GM18868 (cell line): ENCODE measurements at regions not wholly inside any gene's neighbourhood (a gene's known extent, or its start where the extent isn't known, plus 50 kb on each side); places are given as distances from the start of the nearest gene placed in this dataset.
"Not testable (repeated sequence)": the region's sequence is repeated elsewhere in the genome, so short reads cannot be mapped to it uniquely, and the experiment has no call there.

Source experiments
- ATAC-seq: cut with Tn5 transposase; IDR thresholded peaks from one replicate; pipeline ENCODE4 v1.9.1; 2021; ENCODE audit warnings: mild to moderate bottlenecking, moderate library complexity; ENCODE audit not compliant: unreplicated experiment

GRCh38 chr18:55990186-55990585 is 402.2 kb upstream of the TCF4 start:
- ATAC-seq = no peak

GRCh38 chr18:55988537-55988936 is 400.5 kb upstream of the TCF4 start:
- no peak for ATAC-seq

DNA sequence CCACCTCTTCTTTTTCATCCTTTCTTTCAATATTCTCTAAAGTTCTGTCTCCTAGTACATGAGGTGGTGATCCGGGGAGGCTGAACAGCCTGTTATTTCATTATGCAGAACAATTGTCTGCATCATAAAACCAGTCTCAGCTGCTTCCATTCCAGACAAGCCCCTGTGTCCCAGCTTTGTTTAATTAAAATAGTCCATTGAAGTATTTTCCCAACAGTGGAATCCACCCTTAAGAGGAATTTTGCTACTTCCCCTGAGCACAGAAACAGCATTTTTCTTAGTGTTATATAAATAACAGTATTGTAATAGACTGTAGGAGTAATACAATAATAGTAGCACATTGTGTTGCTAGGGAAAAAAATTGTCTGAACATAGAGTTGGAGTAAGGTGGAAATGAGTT is 395.4 kb upstream of the TCF4 start:
- ATAC-seq = no peak

DNA sequence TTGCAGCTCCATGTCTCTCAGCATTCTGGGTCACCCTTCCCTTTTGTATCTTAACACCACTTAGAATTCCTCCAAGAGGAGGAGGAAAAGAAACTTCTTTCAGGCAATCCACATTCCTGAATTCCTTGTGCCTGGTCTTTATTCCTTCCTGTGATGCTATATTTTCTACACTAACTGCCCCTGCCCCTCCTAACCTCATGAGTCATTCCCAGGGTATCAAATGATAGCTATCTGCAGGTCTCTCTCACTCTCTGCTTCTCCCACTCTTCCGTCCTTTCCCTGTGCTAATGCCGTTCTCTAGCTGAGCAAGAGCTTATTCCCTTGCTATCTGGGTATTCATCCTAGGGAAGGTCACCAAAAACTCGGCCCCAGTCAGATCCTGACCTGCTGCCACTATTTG is 395.0 kb upstream of the TCF4 start:
- no peak for ATAC-seq

DNA sequence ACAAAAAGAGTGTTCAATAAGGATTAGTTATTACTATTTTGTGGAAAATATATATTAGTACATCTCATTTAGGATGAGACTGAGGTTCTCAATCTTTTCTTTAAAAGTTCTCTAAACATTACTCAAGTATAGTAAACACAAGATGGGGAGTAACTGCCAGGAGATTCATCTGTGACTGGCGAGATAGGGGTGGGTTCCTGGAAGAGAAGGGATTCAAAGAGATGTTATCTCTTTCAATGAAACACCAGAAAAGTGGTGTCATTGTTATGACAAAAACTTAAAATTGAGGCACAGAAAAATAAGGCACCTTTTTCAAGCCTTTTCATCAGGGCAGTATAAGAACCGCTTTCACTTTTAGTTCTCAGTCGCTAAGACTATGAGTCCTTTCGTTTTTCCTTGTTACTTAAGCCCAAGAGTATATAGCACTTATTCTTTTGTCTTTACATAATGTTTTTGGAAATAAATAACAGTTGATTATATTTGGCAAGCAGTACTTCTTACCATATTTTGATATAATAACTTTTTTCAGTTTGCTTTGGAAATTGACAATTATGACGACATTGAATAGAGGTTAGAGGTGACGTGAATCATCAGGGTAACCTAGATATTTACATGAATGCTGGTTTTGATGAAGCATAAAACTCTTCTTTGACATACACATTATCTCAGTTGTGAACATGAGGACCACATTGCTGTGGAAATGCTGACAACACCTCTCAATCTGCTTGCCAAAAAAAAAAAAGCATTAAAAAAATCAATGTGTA is 393.9 kb upstream of the TCF4 start:
- ATAC-seq = no peak

DNA sequence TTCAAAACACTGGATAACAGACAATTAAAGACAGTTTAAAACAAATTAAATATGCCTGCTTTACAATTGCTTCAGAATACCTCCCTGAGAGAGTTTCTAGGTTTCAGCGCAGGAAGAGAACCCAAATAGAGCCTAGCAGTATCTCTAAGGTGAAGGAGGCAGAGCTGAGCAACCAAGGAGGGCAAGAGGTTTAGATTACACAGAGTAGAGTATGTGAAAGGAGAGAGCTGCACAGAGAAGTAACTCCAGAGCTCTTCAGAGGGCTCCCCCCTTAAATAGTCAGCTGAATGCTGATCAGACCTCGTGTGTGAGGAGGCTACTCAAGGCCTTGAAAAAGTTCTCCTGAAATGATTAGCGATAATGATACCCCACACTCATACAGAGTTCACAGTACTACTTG is 386.5 kb upstream of the TCF4 start:
- ATAC-seq = no peak

GRCh38 chr18:55968550-55968949 is 380.6 kb upstream of the TCF4 start:
- no peak for ATAC-seq

DNA sequence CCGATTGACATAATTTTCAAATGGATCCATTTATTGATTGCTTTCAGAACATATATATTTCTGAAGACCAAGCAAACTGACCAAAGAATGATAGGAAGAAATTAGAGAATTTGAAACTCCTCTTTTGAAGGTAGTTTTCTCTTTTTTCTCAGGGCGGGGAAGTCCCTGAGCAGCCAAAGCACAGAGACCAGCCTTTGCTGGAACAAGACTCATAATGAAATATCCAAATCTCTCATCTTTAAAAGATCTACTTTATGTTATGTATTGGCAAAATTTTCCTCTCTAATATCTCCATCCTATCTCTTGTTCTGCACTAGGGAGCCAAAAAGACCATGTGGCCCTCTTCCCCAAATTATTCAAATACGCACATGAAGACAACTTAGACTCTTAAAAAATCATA is 379.0 kb upstream of the TCF4 start:
- ATAC-seq = no peak

GRCh38 chr18:55964171-55964570 is 376.2 kb upstream of the TCF4 start:
- ATAC-seq = no peak

- no peak for ATAC-seq
Measured at GRCh38 chr18:55953326-55953725, 365.3 kb upstream of the TCF4 start.

DNA sequence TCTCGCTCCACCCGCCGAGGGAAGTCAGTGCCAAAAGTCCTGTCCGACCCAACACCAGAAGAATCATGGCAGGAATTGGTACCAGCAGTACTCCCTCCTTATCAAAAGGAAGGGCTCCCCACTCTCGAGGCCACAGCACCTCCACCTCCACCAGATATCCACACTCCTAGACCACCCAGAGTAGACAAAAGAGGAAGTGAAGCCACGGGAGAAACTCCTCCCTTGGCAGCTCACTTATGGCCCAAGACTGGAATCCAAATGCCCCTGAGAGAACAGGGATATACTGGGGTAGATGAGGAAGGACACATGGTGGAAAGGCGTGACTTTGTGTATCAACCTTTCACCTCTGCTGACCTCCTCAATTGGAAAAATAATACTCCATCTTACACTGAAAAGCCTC is 363.7 kb upstream of the TCF4 start:
- not testable (repeated sequence) for ATAC-seq

DNA sequence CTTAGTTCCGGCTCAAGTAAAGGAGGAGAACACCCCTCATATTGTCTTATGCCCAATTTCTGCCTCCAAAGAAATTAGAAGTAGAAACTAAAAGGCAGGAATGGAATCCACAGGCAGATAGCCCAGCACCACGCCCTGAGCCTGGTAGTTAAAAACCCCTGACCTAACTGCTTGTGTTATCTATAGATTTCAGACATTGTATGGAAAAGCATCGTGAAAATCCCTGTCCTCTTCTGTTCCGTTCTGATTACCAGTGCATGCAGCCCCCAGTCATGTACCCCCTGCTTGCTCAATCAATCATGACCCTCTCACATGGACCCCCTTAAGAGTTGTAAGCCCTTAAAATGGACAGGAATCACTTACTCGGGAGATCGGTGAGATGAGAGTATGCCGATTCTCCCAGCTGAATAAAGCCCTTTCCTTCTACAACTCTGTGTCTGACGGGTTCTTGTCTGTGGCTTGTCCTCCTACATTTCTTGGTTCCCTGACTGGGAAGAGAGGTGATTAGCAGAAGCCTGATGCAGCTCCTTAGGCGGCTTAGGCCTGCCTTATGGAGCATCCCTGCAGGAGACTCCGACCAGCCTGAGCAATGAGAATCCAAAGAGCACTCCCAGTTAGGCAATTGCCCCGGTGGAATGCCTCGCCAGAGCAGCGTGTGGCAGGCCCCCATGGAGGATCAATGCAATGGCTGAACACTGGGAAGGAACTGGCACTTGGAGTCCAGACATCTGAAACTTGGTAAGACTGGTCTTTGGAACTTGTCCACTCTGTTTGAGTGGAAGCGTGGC is 362.6 kb upstream of the TCF4 start:
- no peak for ATAC-seq

DNA sequence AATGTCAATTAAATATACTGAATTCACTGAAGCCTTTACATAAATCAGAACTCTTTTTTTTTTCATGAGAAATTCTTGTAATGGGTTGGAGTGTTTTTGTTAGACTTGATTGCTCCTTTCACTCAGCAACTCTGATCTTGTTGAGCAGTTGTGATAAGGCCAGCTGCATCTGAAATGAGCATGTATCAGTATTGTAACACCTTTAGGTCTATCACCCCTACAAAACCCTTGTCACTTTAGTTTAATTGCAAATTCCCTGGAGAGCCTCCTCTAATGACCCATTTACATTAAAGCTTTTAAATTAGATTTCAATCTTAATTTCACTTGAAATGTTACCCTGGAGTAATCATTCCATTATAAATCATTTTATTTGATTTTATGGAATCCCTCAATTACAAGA is 346.8 kb upstream of the TCF4 start:
- ATAC-seq = no peak

DNA sequence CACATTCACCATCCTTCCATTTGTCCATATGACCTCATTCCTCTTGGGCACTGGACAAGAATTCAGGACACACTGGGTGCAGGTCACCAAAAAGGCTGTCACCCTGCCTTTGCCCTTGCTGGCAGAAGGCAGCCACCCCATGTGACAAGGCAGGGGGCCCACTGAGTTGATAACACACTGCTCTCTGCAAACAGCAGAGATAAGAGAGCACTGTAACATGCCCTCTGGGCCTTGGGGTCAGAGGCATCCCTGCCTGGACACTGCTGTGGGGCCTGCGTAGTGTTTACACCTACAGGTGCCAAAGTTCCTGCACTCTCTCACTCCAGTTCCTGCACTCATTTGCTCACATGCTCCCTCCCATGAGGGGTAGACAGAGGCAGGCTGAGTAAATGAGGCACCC is 344.7 kb upstream of the TCF4 start:
- no peak for ATAC-seq

- ATAC-seq = no peak
Measured at GRCh38 chr18:55927831-55928230, 339.8 kb upstream of the TCF4 start.

DNA sequence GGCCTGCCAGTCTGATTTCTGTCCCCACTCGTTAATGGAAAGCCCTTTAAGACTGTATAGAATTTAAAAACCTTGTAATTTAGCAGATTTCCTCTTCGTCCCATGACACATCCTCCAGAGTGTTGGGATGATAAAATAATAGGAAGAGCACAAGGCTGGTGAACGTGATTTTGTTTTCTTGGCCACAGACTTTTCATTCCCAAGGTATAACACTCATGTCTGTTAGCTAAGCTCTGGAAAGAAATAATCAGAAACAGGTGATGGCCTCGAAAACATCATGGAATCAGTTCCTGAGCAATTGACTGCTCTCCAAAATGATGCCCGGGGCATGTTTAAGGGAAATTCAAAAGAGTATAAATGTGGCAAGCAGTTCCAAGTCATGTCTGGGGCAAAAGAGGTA is 337.8 kb upstream of the TCF4 start:
- ATAC-seq = no peak

DNA sequence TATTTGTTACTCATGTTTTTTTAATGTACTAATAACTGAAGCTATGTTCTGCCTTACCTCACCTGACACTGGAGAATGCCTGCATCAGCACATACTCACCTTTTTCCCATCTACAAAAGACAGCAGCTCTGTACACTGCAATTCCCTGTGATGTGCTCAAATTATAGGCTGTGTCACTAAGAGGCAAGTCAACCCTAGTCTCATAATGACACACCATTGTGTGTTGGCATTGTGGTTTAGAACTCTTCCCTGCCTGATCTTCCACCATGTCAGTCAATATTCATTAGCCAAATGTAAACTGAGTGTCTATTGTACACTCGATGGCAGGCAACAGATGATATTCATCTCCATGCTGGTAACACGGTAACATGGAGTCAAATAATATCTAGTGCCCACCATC is 332.1 kb upstream of the TCF4 start:
- ATAC-seq = no peak

- no peak for ATAC-seq
Measured at GRCh38 chr18:55918444-55918843, 330.5 kb upstream of the TCF4 start.

DNA sequence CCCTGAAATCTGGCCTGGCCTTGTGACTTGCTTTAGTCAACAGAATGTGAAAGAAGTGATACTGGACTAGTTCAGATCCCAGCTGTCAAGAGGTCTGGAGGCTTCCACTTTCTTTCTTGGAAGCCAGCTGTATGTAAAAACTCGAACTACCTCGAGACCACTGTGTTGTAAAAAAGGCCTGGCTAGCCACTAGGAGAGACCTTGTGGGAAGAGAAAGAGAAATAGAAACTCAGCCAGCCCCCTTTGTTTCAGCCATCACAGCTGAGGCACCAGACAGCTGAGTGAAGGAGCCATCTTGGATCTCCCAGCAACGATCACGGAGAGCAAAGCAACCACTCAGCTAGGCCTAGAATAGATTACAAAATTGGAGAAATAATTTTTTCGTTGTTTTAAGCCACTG is 324.9 kb upstream of the TCF4 start:
- no peak for ATAC-seq

DNA sequence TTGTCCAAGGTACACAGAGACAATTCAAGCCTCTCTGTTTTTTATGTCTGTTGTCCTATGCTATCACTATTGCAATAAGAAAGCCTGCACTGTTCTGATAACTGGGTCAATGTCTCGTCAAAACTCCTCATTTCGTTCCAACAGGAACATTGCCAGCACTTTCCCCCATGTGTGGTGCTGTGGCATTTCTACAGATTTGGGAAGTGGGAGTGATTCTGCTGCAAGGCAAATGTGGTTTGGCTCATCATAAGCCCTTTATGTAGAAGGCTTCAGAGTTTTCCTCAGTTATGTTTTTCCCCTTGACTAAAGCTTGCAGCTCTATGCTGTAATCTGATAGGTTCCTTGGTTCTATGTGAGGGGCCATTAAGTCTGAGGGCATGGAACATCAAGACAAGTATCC is 324.1 kb upstream of the TCF4 start:
- ATAC-seq = no peak

DNA sequence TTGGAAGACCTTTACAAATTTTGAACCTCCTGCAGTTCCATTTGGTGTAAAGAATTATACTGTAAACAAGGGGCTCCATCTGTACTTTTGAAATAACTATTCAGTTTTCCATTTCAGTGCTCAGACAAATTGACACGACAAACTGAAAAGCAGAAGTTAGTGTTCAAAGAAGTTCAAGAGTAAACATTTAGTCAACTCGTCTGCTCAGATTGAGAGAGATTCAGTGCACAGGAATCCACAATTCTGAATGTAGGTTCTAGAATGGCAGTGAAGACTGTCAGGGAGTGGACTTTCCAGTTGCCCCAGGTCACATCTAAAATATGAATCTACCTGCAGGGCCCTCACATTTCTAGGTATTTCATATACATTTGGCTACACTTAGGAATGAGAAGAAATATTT is 322.3 kb upstream of the TCF4 start:
- ATAC-seq = peak; percentile 45

- no peak for ATAC-seq
Measured at GRCh38 chr18:55908901-55909366, 320.9 kb upstream of the TCF4 start.
